SK-N-SH treated with all-trans-retinoic acid at 6 μM for 48 hours (cell line): ENCODE measurements at regions not wholly inside any gene's neighbourhood (a gene's known extent, or its start where the extent isn't known, plus 50 kb on each side); places are given as distances from the start of the nearest gene placed in this dataset.

Experiments
- ATAC-seq: fragments of 200-7000 bp; cut with Tn5 transposase; 3 replicates; pipeline ENCODE4 v1.9.1; 2020; ENCODE audit warnings: mild to moderate bottlenecking, moderate library complexity
- ARNTL ChIP-seq: fragments of 450-650 bp; formaldehyde crosslinking; IDR thresholded peaks from 2 replicates; pipeline ENCODE4 v1.5.0; 2020; ENCODE audit warnings: low read depth, mild to moderate bottlenecking, moderate library complexity, borderline replicate concordance
- BACH2 ChIP-seq: fragments of 250-450 bp; sonication (Bioruptor Pico); IDR thresholded peaks from 2 replicates; pipeline ENCODE4 v1.9.0; 2021; ENCODE audit warnings: mild to moderate bottlenecking, borderline replicate concordance
- CREB5 ChIP-seq: fragments of 250-450 bp; sonication (Bioruptor Pico); IDR thresholded peaks from 2 replicates; pipeline ENCODE4 v1.5.1; 2020; ENCODE audit warnings: low read depth, mild to moderate bottlenecking, moderate library complexity
- CSDC2 ChIP-seq: fragments of 250-450 bp; sonication (Bioruptor Pico); IDR thresholded peaks from 2 replicates; pipeline ENCODE4 v1.5.0; 2020; ENCODE audit warnings: mild to moderate bottlenecking, moderate library complexity
- ESRRG ChIP-seq: fragments of 250-450 bp; sonication (Bioruptor Pico); IDR thresholded peaks from 2 replicates; pipeline ENCODE4 v1.6.1; 2021; ENCODE audit warnings: mild to moderate bottlenecking
- GLIS3 ChIP-seq: fragments of 250-450 bp; sonication (Bioruptor Pico); IDR thresholded peaks from 2 replicates; pipeline ENCODE4 v1.5.0; 2020; ENCODE audit warnings: mild to moderate bottlenecking, moderate library complexity
- ISL1 ChIP-seq: fragments of 250-450 bp; sonication (Bioruptor Pico); IDR thresholded peaks from 2 replicates; pipeline ENCODE4 v2.1.2; 2022; ENCODE audit warnings: mild to moderate bottlenecking, moderate library complexity
- OSR1 ChIP-seq: fragments of 250-450 bp; sonication (Bioruptor Pico); IDR thresholded peaks from 2 replicates; pipeline ENCODE4 v1.8.0; 2022; ENCODE audit warnings: moderate library complexity, mild to moderate bottlenecking, inconsistent platforms
- PATZ1 ChIP-seq: fragments of 250-450 bp; sonication (Bioruptor Pico); IDR thresholded peaks from 2 replicates; pipeline ENCODE4 v1.8.0; 2020; ENCODE audit warnings: mild to moderate bottlenecking, moderate library complexity, borderline replicate concordance
- PPARA ChIP-seq: fragments of 250-450 bp; sonication (Bioruptor Pico); IDR thresholded peaks from 2 replicates; pipeline ENCODE4 v1.5.0; 2020; ENCODE audit warnings: mild to moderate bottlenecking, borderline replicate concordance
- RARB ChIP-seq: fragments of 250-450 bp; sonication (Bioruptor Pico); IDR thresholded peaks from 2 replicates; pipeline ENCODE4 v1.8.0; 2021; ENCODE audit warnings: mild to moderate bottlenecking, moderate library complexity
- TCF4 ChIP-seq: fragments of 250-450 bp; sonication (Bioruptor Pico); IDR thresholded peaks from 2 replicates; pipeline ENCODE4 v1.8.0; 2021; ENCODE audit warnings: mild to moderate bottlenecking, moderate library complexity, borderline replicate concordance
- TOX ChIP-seq: fragments of 250-450 bp; sonication (Bioruptor Pico); IDR thresholded peaks from 2 replicates; pipeline ENCODE4 v1.8.0; 2021; ENCODE audit warnings: mild to moderate bottlenecking, moderate library complexity, borderline replicate concordance
- ZC3H10 ChIP-seq: fragments of 250-450 bp; sonication (Bioruptor Pico); IDR thresholded peaks from 2 replicates; pipeline ENCODE4 v1.5.1; 2021; ENCODE audit warnings: mild to moderate bottlenecking, moderate library complexity
- ZFP3 ChIP-seq: fragments of 250-450 bp; sonication (Bioruptor Pico); IDR thresholded peaks from 2 replicates; pipeline ENCODE4 v1.5.0; 2020; ENCODE audit warnings: mild to moderate bottlenecking, moderate library complexity
- ZFP30 ChIP-seq: fragments of 450-650 bp; formaldehyde crosslinking; IDR thresholded peaks from 2 replicates; pipeline ENCODE4 v1.5.0; 2022; ENCODE audit warnings: mild to moderate bottlenecking, moderate library complexity
- ZNF565 ChIP-seq: fragments of 450-650 bp; formaldehyde crosslinking; conservative IDR thresholded peaks from 2 replicates; pipeline ENCODE4 v1.5.0; 2020; ENCODE audit warnings: low read depth, mild to moderate bottlenecking, moderate library complexity
- ZNF8 ChIP-seq: fragments of 450-650 bp; formaldehyde crosslinking; IDR thresholded peaks from 2 replicates; pipeline ENCODE4 v1.5.0; 2020; ENCODE audit warnings: mild to moderate bottlenecking, moderate library complexity
- TF ChIP-seq, protein P1 (sequence below): fragments of 250-450 bp; sonication (Bioruptor Pico); IDR thresholded peaks from 2 replicates; pipeline ENCODE4 v1.8.0; 2021; ENCODE audit warnings: low read depth, mild to moderate bottlenecking, moderate library complexity, borderline replicate concordance
- TF ChIP-seq, protein P2 (sequence below): fragments of 250-450 bp; sonication (Bioruptor Pico); IDR thresholded peaks from 2 replicates; pipeline ENCODE4 v1.5.0; 2020; ENCODE audit warnings: mild to moderate bottlenecking, moderate library complexity

DNA sequence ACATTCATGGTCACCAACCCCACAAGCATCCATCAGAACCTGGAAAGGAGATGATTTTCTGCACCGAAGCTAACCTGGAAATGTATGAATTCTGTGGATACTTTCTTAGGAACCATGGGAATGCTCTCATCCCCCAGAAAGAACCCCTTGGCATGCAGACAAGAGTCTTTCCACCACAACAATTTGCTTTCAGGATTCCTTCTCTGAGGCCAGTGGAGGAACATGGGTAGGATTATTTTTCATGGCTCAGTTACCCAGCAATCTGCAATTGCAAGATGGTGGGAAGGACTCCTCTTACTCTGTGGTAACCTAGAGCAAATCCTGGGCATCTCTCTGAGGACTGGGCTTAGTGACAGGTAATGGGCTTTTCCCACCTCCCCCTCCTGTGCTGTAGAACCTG lies 131.9 kb upstream of the MSX1 start:
- no peak for ATAC-seq
- no peak for TF ChIP-seq PATZ1 (CRISPR knock-in tag)
- no peak for TF ChIP-seq CSDC2
- no peak for TF ChIP-seq RARB (CRISPR knock-in tag)

GRCh38 chr4:4726051-4726450 lies 133.4 kb upstream of the MSX1 start:
- ATAC-seq = no peak
- TF ChIP-seq ZFP3 (CRISPR knock-in tag) = no peak

- ATAC-seq = no peak
- TF ChIP-seq CREB5 (CRISPR knock-in tag) (no peak), ARNTL (CRISPR knock-in tag) (no peak), ZC3H10 (CRISPR knock-in tag) (no peak), ZFP30 (no peak), BACH2 (CRISPR knock-in tag) (no peak), PPARA (no peak), ZNF8 (CRISPR knock-in tag) (no peak), TOX (CRISPR knock-in tag) (no peak), CSDC2 (no peak)
Observed at GRCh38 chr4:4724321-4724720, 135.1 kb upstream of the MSX1 start.

GRCh38 chr4:4721636-4722035 lies 137.8 kb upstream of the MSX1 start:
- TF ChIP-seq ZFP30 (no peak), TOX (CRISPR knock-in tag) (no peak)
- ATAC-seq = no peak

GRCh38 chr4:4720646-4721045 lies 138.8 kb upstream of the MSX1 start:
- no peak for ATAC-seq
- TF ChIP-seq ESRRG (CRISPR knock-in tag) (no peak), ZFP3 (CRISPR knock-in tag) (no peak), GLIS3 (CRISPR knock-in tag) (no peak), ZC3H10 (CRISPR knock-in tag) (no peak), OSR1 (CRISPR knock-in tag) (no peak), TCF4 (CRISPR knock-in tag) (no peak), ISL1 (CRISPR knock-in tag) (no peak)
- TF ChIP-seq, protein P1, sequence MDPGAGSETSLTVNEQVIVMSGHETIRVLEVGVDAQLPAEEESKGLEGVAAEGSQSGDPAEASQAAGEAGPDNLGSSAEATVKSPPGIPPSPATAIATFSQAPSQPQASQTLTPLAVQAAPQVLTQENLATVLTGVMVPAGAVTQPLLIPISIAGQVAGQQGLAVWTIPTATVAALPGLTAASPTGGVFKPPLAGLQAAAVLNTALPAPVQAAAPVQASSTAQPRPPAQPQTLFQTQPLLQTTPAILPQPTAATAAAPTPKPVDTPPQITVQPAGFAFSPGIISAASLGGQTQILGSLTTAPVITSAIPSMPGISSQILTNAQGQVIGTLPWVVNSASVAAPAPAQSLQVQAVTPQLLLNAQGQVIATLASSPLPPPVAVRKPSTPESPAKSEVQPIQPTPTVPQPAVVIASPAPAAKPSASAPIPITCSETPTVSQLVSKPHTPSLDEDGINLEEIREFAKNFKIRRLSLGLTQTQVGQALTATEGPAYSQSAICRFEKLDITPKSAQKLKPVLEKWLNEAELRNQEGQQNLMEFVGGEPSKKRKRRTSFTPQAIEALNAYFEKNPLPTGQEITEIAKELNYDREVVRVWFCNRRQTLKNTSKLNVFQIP (CRISPR knock-in tag) = no peak

GRCh38 chr4:4719436-4719835 lies 140.0 kb upstream of the MSX1 start:
- no peak for ATAC-seq
- TF ChIP-seq, protein P2, sequence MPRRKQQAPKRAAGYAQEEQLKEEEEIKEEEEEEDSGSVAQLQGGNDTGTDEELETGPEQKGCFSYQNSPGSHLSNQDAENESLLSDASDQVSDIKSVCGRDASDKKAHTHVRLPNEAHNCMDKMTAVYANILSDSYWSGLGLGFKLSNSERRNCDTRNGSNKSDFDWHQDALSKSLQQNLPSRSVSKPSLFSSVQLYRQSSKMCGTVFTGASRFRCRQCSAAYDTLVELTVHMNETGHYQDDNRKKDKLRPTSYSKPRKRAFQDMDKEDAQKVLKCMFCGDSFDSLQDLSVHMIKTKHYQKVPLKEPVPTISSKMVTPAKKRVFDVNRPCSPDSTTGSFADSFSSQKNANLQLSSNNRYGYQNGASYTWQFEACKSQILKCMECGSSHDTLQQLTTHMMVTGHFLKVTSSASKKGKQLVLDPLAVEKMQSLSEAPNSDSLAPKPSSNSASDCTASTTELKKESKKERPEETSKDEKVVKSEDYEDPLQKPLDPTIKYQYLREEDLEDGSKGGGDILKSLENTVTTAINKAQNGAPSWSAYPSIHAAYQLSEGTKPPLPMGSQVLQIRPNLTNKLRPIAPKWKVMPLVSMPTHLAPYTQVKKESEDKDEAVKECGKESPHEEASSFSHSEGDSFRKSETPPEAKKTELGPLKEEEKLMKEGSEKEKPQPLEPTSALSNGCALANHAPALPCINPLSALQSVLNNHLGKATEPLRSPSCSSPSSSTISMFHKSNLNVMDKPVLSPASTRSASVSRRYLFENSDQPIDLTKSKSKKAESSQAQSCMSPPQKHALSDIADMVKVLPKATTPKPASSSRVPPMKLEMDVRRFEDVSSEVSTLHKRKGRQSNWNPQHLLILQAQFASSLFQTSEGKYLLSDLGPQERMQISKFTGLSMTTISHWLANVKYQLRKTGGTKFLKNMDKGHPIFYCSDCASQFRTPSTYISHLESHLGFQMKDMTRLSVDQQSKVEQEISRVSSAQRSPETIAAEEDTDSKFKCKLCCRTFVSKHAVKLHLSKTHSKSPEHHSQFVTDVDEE (CRISPR knock-in tag) = no peak
- TF ChIP-seq TCF4 (CRISPR knock-in tag) = no peak
- TF ChIP-seq ZC3H10 (CRISPR knock-in tag) = no peak
- TF ChIP-seq ZNF565 (CRISPR knock-in tag) = no peak
- no peak for TF ChIP-seq PATZ1 (CRISPR knock-in tag)
- TF ChIP-seq GLIS3 (CRISPR knock-in tag) = no peak
